GM18499 (cell line): ENCODE measurements at regions not wholly inside any gene's neighbourhood (a gene's known extent, or its start where the extent isn't known, plus 50 kb on each side); places are given as distances from the start of the nearest gene placed in this dataset.

Experiments used
- ATAC-seq: cut with Tn5 transposase; IDR thresholded peaks from one replicate; pipeline ENCODE4 v1.9.1; 2021; ENCODE audit warnings: moderate number of reproducible peaks; ENCODE audit not compliant: insufficient read depth, unreplicated experiment

- ATAC-seq = no peak
Measured at GRCh38 chr3:72320095-72320954, 527.9 kb downstream of the SHQ1 start.

DNA sequence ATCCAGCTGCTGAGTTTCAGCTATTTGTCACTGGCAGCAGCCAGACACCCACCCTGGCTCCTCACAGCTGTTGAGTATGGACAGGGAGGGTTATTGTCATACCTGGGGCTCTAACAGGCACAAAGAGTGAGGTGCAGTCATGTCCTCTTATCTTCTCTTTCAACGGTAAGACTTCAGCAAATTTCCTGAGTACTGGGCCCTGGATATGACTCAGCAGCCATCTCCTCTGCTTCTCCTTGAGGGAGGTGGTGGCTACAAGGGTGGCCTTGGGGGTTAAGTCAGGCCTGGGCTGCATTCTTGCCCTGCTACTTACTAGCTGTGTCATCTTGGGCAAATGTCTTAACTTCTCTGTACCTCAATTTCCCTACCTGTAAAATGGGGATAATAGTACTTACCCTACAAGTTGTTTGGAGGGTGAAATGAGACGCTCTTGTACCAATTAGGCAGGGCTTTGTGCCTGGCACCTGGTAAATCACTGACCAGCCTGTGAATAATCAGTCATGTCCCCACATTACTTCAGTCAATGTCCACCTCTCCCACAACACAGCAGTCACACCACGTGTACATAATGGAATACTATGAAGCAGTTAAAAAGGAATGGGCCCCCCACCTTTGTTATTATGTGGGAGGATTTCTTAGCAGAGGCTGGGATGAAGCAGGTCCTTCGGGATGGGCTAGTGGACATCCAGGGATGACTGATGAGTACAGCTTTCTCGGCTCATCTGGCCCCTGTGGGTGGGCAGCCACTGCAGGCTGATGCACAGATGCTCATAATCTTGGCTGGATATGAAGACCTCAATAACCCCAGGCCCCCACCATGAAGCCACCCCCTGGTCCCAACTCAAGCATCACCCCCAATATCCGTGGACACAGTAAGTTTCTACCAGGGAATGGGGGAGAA, 528.8 kb downstream of the SHQ1 start:
- ATAC-seq = no peak

- ATAC-seq = no peak
Measured at GRCh38 chr3:72318504-72319193, 529.6 kb downstream of the SHQ1 start.

GRCh38 chr3:72317491-72317890, 530.8 kb downstream of the SHQ1 start:
- no peak for ATAC-seq

- no peak for ATAC-seq
Measured at GRCh38 chr3:72316501-72317279, 531.6 kb downstream of the SHQ1 start.

GRCh38 chr3:72313308-72313707, 528.4 kb upstream of the PROK2 start:
- no peak for ATAC-seq

DNA sequence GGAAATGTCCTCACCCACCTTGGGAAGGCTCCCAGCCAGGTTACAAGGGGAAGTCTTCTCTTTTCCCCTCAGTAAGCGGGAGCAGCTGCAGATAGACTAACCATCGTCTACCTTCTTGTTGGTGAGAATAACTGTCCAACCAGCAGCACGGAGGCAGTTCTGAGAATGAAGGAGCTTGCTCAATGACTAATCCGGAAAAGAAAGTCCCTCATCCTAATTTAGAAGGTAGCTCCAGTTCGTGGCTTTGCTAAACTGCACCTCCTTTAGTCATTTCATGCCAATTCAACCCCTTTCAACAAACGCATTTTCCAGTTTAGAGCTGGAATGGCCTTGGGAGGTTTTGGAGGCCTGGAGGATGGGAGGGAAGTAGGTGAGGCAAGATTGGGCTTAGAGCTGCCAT, 527.4 kb upstream of the PROK2 start:
- no peak for ATAC-seq

DNA sequence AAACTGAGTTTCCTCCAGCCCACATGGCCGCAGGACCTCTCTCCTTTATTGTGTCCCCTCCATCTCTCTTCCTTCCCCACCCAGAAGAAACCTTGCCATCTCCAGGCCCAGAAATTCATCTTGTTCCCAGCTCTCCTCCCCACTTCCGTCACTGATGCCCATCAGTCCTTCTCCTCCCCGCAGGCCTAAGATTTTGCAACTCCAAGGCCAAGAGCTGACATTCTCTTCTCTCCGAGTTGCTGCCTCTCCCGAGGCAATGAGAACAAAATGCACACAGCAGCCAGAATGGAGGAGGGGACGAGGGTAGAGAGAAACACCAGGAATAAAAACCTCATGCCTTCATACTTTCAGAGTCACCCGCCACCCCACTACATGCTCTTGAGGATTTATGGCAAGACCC, 526.5 kb upstream of the PROK2 start:
- no peak for ATAC-seq

- peak; percentile 71 for ATAC-seq
Measured at GRCh38 chr3:72310419-72311380, 525.8 kb upstream of the PROK2 start.

GRCh38 chr3:72309661-72310418, 524.9 kb upstream of the PROK2 start:
- ATAC-seq = no peak

GRCh38 chr3:72308641-72309040, 523.7 kb upstream of the PROK2 start:
- no peak for ATAC-seq

GRCh38 chr3:72307438-72308115, 522.6 kb upstream of the PROK2 start:
- no peak for ATAC-seq

DNA sequence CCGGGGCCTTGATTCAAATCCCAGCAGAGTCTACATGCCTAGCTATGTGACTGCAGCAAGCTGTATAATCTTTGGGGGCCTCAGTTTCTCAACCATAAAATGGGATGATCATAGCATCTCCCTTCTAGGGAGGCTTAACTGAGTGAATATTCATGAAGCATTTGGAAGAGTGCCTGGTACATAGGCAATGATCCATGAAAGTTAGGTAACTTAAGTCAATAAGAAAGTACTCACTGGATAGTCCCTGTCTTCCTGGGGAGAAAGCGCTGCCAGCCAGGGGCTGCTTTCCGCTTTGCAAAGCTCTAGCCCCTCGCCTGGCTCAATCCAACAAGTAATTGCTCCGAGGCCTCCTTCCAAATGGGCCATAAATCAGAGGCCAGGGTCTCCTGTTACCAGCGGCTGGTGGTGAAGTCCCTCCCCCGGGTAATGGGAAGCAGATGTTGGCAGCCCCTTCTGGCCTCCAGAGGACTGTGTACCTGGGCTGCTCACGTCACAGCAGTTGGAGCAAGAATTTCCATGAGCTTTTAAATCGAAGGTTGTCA, 521.9 kb upstream of the PROK2 start:
- no peak for ATAC-seq

DNA sequence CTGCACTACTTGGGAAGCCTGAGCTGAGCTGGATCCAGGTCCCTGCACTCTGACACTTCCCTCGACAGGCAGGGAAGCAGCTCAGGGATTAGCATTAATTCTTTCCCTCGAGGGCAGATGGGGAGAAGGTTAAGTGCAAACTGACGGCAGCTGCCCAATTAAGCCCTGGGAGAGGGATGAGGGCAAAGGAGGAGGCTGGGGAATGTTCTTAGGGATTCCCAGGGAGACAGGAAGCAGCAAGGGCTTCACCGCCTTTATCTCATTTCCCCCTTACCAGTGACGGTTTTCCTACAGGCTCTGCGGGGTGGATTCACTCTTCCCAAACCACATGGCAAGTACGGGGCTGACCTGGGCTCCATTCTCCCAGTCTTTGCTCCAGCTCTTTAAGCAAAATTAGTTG, 519.0 kb upstream of the PROK2 start:
- no peak for ATAC-seq

GRCh38 chr3:72301779-72302178, 516.8 kb upstream of the PROK2 start:
- ATAC-seq = no peak

DNA sequence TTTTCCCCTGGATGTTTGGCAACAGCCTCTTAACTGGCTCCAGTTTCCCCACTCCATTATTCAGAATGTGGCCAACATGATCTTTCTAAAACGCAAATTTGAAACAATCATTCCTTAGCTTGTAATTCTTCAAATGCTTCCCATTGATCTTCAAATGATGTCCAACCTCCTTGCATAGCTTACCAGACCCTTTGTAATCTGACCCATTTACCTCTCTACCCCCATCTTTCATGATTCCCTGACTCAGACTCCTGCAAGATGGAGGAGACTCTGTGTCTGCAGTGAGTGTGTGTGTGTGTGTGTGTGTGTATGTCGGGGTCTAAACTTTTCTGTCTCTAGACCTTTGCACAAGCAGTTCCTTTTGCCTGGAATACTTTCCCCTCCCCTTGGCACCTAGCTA, 515.7 kb upstream of the PROK2 start:
- ATAC-seq = no peak

DNA sequence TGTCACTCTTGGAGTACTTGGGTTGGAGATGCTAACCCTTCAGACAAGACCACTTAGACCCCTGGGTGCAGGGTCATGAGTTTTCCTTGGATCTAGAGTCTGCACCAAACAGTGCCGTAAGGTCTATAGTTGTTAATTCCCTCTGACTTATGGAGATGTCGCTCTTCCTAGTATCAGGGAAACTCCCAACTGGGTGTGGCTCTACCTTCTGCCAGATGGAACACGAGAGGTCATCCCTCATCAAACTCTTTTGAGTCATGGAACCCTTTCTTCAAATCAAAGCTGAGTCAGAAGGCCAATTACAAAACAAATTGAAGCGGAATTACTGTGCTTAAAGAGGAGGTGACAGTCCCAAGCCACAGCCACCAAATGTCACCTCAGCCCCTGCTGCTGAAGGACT, 514.9 kb upstream of the PROK2 start:
- ATAC-seq = no peak
